Spleen (tissue), 7 donors: ENCODE measurements at regions not wholly inside any gene's neighbourhood (a gene's known extent, or its start where the extent isn't known, plus 50 kb on each side); places are given as distances from the start of the nearest gene placed in this dataset.

Experiments used
- CTCF ChIP-seq, 11 experiments: fragments of 200-600 bp in 7 of 11; fragments of 450-650 bp in 4 of 11; sonication (generic) in 4 of 11; IDR thresholded peaks in 8 of 11; conservative IDR thresholded peaks in 3 of 11; 1 replicate in 7 of 11; 2 replicates in 4 of 11; pipeline versions ENCODE4 v1.4.0 to v1.8.0; 2016 to 2021; ENCODE audit warnings: antibody characterized with exemption in 11 of 11, inconsistent platforms in 4 of 11, mild to moderate bottlenecking in 1 of 11
- POLR2A ChIP-seq, 3 donors: fragments of 450-650 bp; IDR thresholded peaks; one replicate each; pipeline ENCODE4 v1.5.1; 2017; ENCODE audit warnings: antibody characterized with exemption in 3 of 3, mild to moderate bottlenecking in 1 of 3
- POLR2AphosphoS5 ChIP-seq, 3 donors: sonication (generic); formaldehyde crosslinking; IDR thresholded peaks; one replicate each; pipeline ENCODE4 v1.5.1; 2017; ENCODE audit warnings: antibody characterized with exemption in 3 of 3
- donor health status: DM: no; HTN: no; CAD: no; lungs with moderate emphysema.
- donor health status: DM: no; HTN: no; CAD: no.
- donor health status: DM: no; HTN: no; CAD: no.

DNA sequence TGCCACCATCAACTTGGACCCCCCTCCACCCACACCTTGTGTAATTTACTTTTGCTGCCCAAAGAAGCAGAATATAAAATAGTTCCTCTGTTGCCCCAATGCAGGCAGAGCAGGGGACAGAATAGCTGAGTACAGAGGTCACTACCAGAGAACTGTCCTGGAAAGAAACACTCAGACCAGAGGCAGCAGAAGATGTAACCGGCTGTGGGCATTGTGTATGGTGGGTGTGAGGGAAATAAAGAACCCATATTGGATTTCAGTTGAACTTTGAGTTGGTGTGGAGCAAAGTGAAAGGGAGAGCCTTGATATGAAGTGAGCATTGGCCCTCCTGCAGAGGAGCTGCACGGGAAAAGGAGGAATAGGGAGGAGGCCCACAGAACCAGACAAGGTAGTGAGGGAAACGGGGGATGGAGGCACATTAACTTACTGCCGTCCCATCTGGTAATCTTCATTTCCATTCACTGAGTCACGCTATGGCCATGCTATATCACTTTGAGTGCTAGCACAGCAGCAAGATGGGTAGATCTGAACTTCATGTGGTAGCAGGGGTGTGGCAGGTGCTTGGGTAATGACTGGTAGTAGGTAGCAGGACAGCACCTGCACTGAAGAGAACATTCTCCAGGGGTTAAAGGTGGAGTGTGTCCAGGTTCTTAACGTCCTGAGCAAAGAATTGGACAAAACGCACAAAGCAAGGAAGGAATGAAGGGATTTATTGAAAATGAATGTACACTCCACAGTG is 56.3 kb upstream of the FBXO28 start:
- no peak for TF ChIP-seq POLR2A (IDR thresholded peaks at IDR 0.05)
- no peak for TF ChIP-seq POLR2AphosphoS5 (IDR thresholded peaks at IDR 0.05)
- no peak for TF ChIP-seq CTCF (IDR thresholded peaks at IDR 0.05 in 8 of 11, conservative IDR thresholded peaks at IDR 0.05 in 3 of 11)
